ENCODE measurements at regions not wholly inside any gene's neighbourhood (a gene's known extent, or its start where the extent isn't known, plus 50 kb on each side); places are given as distances from the start of the nearest gene placed in this dataset.

GRCh38 chr15:61331019-61331418 is 101.9 kb upstream of the RORA start:
- no peak for DNase-seq
- Histone ChIP-seq H3K4me3 (no peak overlapping the region), H3K27ac (replicated peaks) (no peak overlapping the region), H3K4me1 (no peaks in the 10 kb centered on the region), H3K36me3 (no peaks in the 10 kb centered on the region), H3K9me3 (replicated peaks) (peaks cover 22% of the 10 kb centered on the region), H3K27me3 (ENCODE audit: low read depth) (peaks cover 9% of the 10 kb centered on the region)
- intact Hi-C loops (cut with micrococcal nuclease): no loop called here
- TF ChIP-seq, protein P1, sequence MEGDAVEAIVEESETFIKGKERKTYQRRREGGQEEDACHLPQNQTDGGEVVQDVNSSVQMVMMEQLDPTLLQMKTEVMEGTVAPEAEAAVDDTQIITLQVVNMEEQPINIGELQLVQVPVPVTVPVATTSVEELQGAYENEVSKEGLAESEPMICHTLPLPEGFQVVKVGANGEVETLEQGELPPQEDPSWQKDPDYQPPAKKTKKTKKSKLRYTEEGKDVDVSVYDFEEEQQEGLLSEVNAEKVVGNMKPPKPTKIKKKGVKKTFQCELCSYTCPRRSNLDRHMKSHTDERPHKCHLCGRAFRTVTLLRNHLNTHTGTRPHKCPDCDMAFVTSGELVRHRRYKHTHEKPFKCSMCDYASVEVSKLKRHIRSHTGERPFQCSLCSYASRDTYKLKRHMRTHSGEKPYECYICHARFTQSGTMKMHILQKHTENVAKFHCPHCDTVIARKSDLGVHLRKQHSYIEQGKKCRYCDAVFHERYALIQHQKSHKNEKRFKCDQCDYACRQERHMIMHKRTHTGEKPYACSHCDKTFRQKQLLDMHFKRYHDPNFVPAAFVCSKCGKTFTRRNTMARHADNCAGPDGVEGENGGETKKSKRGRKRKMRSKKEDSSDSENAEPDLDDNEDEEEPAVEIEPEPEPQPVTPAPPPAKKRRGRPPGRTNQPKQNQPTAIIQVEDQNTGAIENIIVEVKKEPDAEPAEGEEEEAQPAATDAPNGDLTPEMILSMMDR (IDR thresholded peaks at IDR 0.05; ENCODE audit: borderline replicate concordance): no peak

DNA sequence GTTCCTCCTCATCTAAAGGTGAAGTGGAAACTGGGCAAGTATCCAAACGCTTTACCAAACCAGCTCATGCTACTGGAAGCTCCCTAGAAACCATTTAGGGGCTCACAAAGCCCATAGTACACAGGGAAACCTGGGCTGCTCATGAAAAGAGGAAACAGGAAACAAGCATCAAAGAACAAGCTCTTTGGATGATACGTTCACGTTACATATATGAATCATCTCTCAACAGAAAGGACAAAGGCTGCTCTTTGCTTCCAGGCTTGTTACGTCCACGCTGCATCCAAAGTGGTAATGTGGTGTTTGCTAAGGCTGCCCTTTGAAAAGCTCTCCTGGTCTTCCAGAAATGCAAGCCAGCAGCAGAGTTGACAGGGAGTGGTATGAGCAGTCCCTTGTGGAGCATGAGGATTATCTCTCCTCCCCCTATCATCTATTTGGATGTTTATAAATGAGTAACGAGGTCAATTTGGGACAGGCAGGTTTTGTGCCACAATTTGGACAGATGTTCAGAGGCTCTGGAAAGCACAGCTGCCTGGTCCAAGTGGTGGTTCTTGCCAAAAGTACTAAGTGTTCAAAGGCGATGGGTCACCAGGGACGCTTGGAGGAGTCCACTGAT is 98.0 kb upstream of the RORA start:
- peak; percentile 33 for DNase-seq
- TF ChIP-seq, protein P1 (IDR thresholded peaks at IDR 0.05; ENCODE audit: borderline replicate concordance): no peak
- peaks cover 3% of the 10 kb centered on the region for H3K27me3 ChIP-seq (ENCODE audit: low read depth)
- H3K4me3 ChIP-seq: no peak overlapping the region
- intact Hi-C loops (cut with micrococcal nuclease): no loop called here
- peaks cover 8% of the 10 kb centered on the region for H3K9me3 ChIP-seq (replicated peaks)
- no peak overlapping the region for H3K27ac ChIP-seq (replicated peaks)
- no peaks in the 10 kb centered on the region for H3K36me3 ChIP-seq
- H3K4me1 ChIP-seq: no peaks in the 10 kb centered on the region

DNA sequence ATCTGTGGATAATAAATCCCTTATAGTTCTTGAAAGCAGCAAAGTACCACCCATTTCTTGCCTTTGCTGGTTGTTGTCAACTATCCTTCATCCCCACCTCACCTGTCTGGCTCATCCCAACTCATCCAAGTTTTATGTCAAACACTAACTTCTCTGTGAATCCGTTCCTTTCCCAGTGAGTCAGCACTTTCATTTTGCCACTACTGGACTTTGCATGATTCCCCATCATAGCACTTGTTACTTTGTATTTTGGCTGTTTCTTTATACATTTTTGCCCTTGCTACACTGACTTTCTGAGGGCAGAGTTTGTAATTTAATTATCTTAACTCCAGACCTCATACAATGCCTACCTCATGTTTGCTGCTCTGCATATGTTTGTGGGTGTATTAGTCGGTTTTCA is 90.8 kb upstream of the RORA start:
- H3K36me3 ChIP-seq: no peaks in the 10 kb centered on the region
- H3K4me3 ChIP-seq: no peak overlapping the region
- no peak overlapping the region for H3K27ac ChIP-seq (replicated peaks)
- H3K9me3 ChIP-seq (replicated peaks): no peaks in the 10 kb centered on the region
- DNase-seq: no peak
- peaks cover 16% of the 10 kb centered on the region for H3K27me3 ChIP-seq (ENCODE audit: low read depth)
- no peaks in the 10 kb centered on the region for H3K4me1 ChIP-seq
- TF ChIP-seq, protein P1 (IDR thresholded peaks at IDR 0.05; ENCODE audit: borderline replicate concordance): no peak
- intact Hi-C loops (cut with micrococcal nuclease): no loop called here

- Histone ChIP-seq H3K27me3 (ENCODE audit: low read depth) (peaks cover 16% of the 10 kb centered on the region), H3K4me3 (no peak overlapping the region), H3K9me3 (replicated peaks) (no peaks in the 10 kb centered on the region), H3K4me1 (no peaks in the 10 kb centered on the region), H3K36me3 (no peaks in the 10 kb centered on the region), H3K27ac (replicated peaks) (no peak overlapping the region)
- TF ChIP-seq, protein P1 (IDR thresholded peaks at IDR 0.05; ENCODE audit: borderline replicate concordance): no peak
- no peak for DNase-seq
- intact Hi-C loops (cut with micrococcal nuclease): no loop called here
These were observed 89.9 kb upstream of the RORA start for GRCh38 chr15:61318802-61319525.

DNA sequence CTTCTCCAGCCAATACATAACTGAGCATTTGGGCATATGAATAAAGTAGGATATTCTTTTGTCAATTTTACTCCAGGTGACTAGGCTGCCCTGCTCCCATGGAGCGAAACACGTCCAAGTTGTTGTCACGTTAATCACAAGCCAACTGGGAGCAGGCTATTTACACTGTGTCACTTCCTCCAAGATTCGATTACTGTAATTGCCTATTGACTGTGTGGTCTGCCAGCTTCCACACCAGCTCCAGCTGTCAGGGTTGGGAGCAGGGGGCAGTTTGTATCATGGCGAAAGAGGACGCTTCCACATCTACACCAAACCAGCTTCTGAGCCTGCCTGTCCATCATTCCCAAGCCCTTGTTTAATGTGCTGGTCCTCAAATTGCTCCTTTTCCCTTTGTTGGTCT is 89.2 kb upstream of the RORA start:
- TF ChIP-seq, protein P1 (IDR thresholded peaks at IDR 0.05; ENCODE audit: borderline replicate concordance): no peak
- DNase-seq: no peak
- intact Hi-C loops (cut with micrococcal nuclease): no loop called here

More for the DNA sequence above, 89.2 kb upstream of the RORA start:
- no peaks in the 10 kb centered on the region for H3K9me3 ChIP-seq (replicated peaks)
- no peak overlapping the region for H3K4me3 ChIP-seq
- no peak overlapping the region for H3K27ac ChIP-seq (replicated peaks)
- H3K36me3 ChIP-seq: no peaks in the 10 kb centered on the region
- peaks cover 16% of the 10 kb centered on the region for H3K27me3 ChIP-seq (ENCODE audit: low read depth)
- H3K4me1 ChIP-seq: no peaks in the 10 kb centered on the region

All from left ventricle myocardium inferior (tissue), 1 donor.